Right cardiac atrium (tissue), 5 donors: ENCODE measurements at regions not wholly inside any gene's neighbourhood (a gene's known extent, or its start where the extent isn't known, plus 50 kb on each side); places are given as distances from the start of the nearest gene placed in this dataset.

Experiments used
- ATAC-seq, 2 donors: fragments of 200-7000 bp; cut with Tn5 transposase; one replicate each; pipeline versions ENCODE4 v1.8.0 to v1.9.1; 2020; ENCODE audit warnings: moderate library complexity in 2 of 2, mild to moderate bottlenecking in 1 of 2
- DNase-seq, 3 donors: peaks; one replicate each; pipeline ENCODE4 v3.0.0-alpha.2; 2020
- H3K27ac ChIP-seq: one replicate; pipeline ENCODE4 v1.5.1; 2013; ENCODE audit warnings: mild to moderate bottlenecking, low read length, control low read depth, moderate library complexity
- H3K27me3 ChIP-seq: one replicate; pipeline ENCODE4 v1.6.1; 2013; ENCODE audit not compliant: control insufficient read depth, insufficient read depth
- H3K4me1 ChIP-seq: one replicate; pipeline ENCODE4 v1.6.1; 2013; ENCODE audit warnings: low read length; ENCODE audit not compliant: control insufficient read depth, insufficient read depth
- H3K4me3 ChIP-seq: one replicate; pipeline ENCODE4 v1.5.1; 2013; ENCODE audit warnings: low read length, control low read depth
- H3K9me3 ChIP-seq: one replicate; pipeline ENCODE4 v1.6.1; 2013; ENCODE audit warnings: low read length; ENCODE audit not compliant: control insufficient read depth
- WGBS: extraction: QIAGEN DNeasy Blood & Tissue Kit; methylation state at CpG from one replicate; pipeline ENCODE4 v1.1.7; 2013; 5-methylcytosine and 5-hydroxymethylcytosine counted together
- intact Hi-C, 4 donors: fragments of 100-400 bp; cut with DNase I; formaldehyde crosslinking; loops; one replicate each; pipeline versions ENCODE4 v1.11.0 to v1.14.0; 2022 to 2023
- donor health status: healthy with polysubstance abuse.
- donor health status: DM: no; HTN: yes; CAD: no.
- donor health status: DM: no; HTN: no; CAD: no.
- donor health status: DM: no; HTN: yes; CAD: no; lungs with severe emphysema.
- donor health status: DM: yes; HTN: yes; CAD: no.

- no peak for DNase-seq
Observed at GRCh38 chr12:15033029-15033428, 60.2 kb downstream of the PDE6H start.

GRCh38 chr12:15033641-15034040, 60.8 kb downstream of the PDE6H start:
- Histone ChIP-seq H3K4me3 (no peak overlapping the region), H3K27me3 (no peaks in the 10 kb centered on the region), H3K4me1 (no peaks in the 10 kb centered on the region), H3K27ac (no peak overlapping the region), H3K9me3 (no peaks in the 10 kb centered on the region)
- WGBS = 51% methylated on average over 3 of the region's 3 CpGs
- DNase-seq = no peak
- intact Hi-C loops = no loop called here
- ATAC-seq = no peak

More at GRCh38 chr12:15033029-15033428, 60.2 kb downstream of the PDE6H start:
- Histone ChIP-seq H3K27ac (no peak overlapping the region), H3K4me3 (no peak overlapping the region), H3K4me1 (no peaks in the 10 kb centered on the region), H3K9me3 (no peaks in the 10 kb centered on the region), H3K27me3 (no peaks in the 10 kb centered on the region)
- intact Hi-C loops = no loop called here
- ATAC-seq = no peak
- WGBS = 80% methylated on average over 1 of the region's 1 CpG

GRCh38 chr12:15035185-15035584, 62.3 kb downstream of the PDE6H start:
- ATAC-seq = no peak
- Histone ChIP-seq H3K4me3 (no peak overlapping the region), H3K4me1 (no peaks in the 10 kb centered on the region), H3K27me3 (no peaks in the 10 kb centered on the region), H3K9me3 (no peaks in the 10 kb centered on the region), H3K27ac (no peak overlapping the region)
- WGBS = 82% methylated on average over 3 of the region's 3 CpGs
- no peak for DNase-seq
- intact Hi-C loops = no loop called here

- no peaks in the 10 kb centered on the region for H3K9me3 ChIP-seq
- ATAC-seq = no peak
Observed at GRCh38 chr12:15037091-15037687, 64.3 kb downstream of the PDE6H start.

GRCh38 chr12:15038137-15038536, 65.3 kb downstream of the PDE6H start:
- Histone ChIP-seq H3K4me3 (no peak overlapping the region), H3K27ac (no peak overlapping the region), H3K9me3 (no peaks in the 10 kb centered on the region), H3K27me3 (no peaks in the 10 kb centered on the region), H3K4me1 (no peaks in the 10 kb centered on the region)
- DNase-seq (peak in 1 of 3 donors; percentile 31), ATAC-seq (peak; percentile 25 to 40)
- WGBS = 52% methylated on average over 4 of the region's 4 CpGs
- intact Hi-C loops = no loop called here

More at GRCh38 chr12:15037091-15037687, 64.3 kb downstream of the PDE6H start:
- no peak overlapping the region for H3K4me3 ChIP-seq
- H3K27me3 ChIP-seq = no peaks in the 10 kb centered on the region
- 71% methylated on average over 12 of the region's 12 CpGs for WGBS
- intact Hi-C loops = no loop called here
- DNase-seq = no peak
- H3K4me1 ChIP-seq = no peaks in the 10 kb centered on the region
- no peak overlapping the region for H3K27ac ChIP-seq

GRCh38 chr12:15044471-15044870, 71.6 kb downstream of the PDE6H start:
- Histone ChIP-seq H3K4me1 (peaks cover 3% of the 10 kb centered on the region), H3K9me3 (no peaks in the 10 kb centered on the region), H3K27ac (no peak overlapping the region), H3K4me3 (no peak overlapping the region), H3K27me3 (no peaks in the 10 kb centered on the region)
- DNase-seq (no peak), ATAC-seq (no peak)
- intact Hi-C loops = no loop called here
- WGBS = 45% methylated on average over 1 of the region's 1 CpG

GRCh38 chr12:15045451-15045850, 72.6 kb downstream of the PDE6H start:
- Histone ChIP-seq H3K4me1 (peaks cover 3% of the 10 kb centered on the region), H3K27me3 (no peaks in the 10 kb centered on the region), H3K4me3 (no peak overlapping the region), H3K9me3 (no peaks in the 10 kb centered on the region), H3K27ac (no peak overlapping the region)
- DNase-seq (peak in 1 of 3 donors; percentile 43), ATAC-seq (no peak)
- intact Hi-C loops = no loop called here
- 58% methylated on average over 1 of the region's 1 CpG for WGBS

- intact Hi-C loops = no loop called here
- 52% methylated on average over 2 of the region's 2 CpGs for WGBS
- H3K4me1 ChIP-seq = peaks cover 3% of the 10 kb centered on the region
- no peak overlapping the region for H3K27ac ChIP-seq
- H3K9me3 ChIP-seq = no peaks in the 10 kb centered on the region
- DNase-seq = no peak
- no peak overlapping the region for H3K4me3 ChIP-seq
- no peaks in the 10 kb centered on the region for H3K27me3 ChIP-seq
- no peak for ATAC-seq
Observed at GRCh38 chr12:15047611-15048010, 74.8 kb downstream of the PDE6H start.

- ATAC-seq = no peak
- 88% methylated on average over 8 of the region's 8 CpGs for WGBS
Observed at GRCh38 chr12:15049461-15050153, 76.8 kb downstream of the PDE6H start.

GRCh38 chr12:15050659-15051058, 77.8 kb downstream of the PDE6H start:
- H3K27me3 ChIP-seq = no peaks in the 10 kb centered on the region
- 76% methylated on average over 2 of the region's 2 CpGs for WGBS
- H3K27ac ChIP-seq = no peak overlapping the region
- no peak overlapping the region for H3K4me3 ChIP-seq
- ATAC-seq = no peak
- H3K4me1 ChIP-seq = no peaks in the 10 kb centered on the region
- no peak for DNase-seq
- H3K9me3 ChIP-seq = no peaks in the 10 kb centered on the region
- intact Hi-C loops = no loop called here

More at GRCh38 chr12:15049461-15050153, 76.8 kb downstream of the PDE6H start:
- no peaks in the 10 kb centered on the region for H3K27me3 ChIP-seq
- no peak overlapping the region for H3K27ac ChIP-seq
- H3K4me1 ChIP-seq = peaks cover 3% of the 10 kb centered on the region
- intact Hi-C loops = no loop called here
- no peak for DNase-seq
- no peaks in the 10 kb centered on the region for H3K9me3 ChIP-seq
- no peak overlapping the region for H3K4me3 ChIP-seq

- ATAC-seq = no peak
- intact Hi-C loops = no loop called here
- DNase-seq = no peak
- no peak overlapping the region for H3K4me3 ChIP-seq
- H3K27ac ChIP-seq = no peak overlapping the region
- H3K27me3 ChIP-seq = no peaks in the 10 kb centered on the region
- WGBS = 58% methylated on average over 2 of the region's 2 CpGs
- H3K9me3 ChIP-seq = no peaks in the 10 kb centered on the region
- H3K4me1 ChIP-seq = no peaks in the 10 kb centered on the region
Observed at GRCh38 chr12:15052691-15053090, 79.8 kb downstream of the PDE6H start.
